K562 (cell line): ENCODE measurements at regions not wholly inside any gene's neighbourhood (a gene's known extent, or its start where the extent isn't known, plus 50 kb on each side); places are given as distances from the start of the nearest gene placed in this dataset.

Experiments used
- ATAC-seq: fragments of 200-7000 bp; cut with Tn5 transposase; 3 replicates; pipeline ENCODE4 v1.9.1; 2020; ENCODE audit warnings: moderate library complexity
- BruUV-seq: library from RNA; stranded (reverse); fragments of 400-500 nt; replicated peaks from 2 replicates; lab custom pipeline; 2021; lab: Mats Ljungman, UMichigan
- CTCF ChIA-PET: fragments of 300-600 bp; formaldehyde crosslinking; extraction: SDS; loops from one replicate; lab custom pipeline; 2021; ENCODE audit warnings: low intra/inter-chr PET ratio; lab: Yijun Ruan, JAX
- POLR2A ChIA-PET: fragments of 300-600, 350-650 bp; sonication (Branson Sonifier 250); formaldehyde crosslinking; extraction: SDS; loops from one replicate; lab custom pipeline; 2021; ENCODE audit warnings: antibody characterized with exemption, inconsistent platforms; lab: Yijun Ruan, JAX
- DNase-seq, 4 experiments: peaks; one replicate each; pipeline versions ENCODE4 v3.0.0 to v3.0.0-alpha.2; 2011 to 2018; ENCODE audit warnings: low spot score in 3 of 4, mixed read lengths in 3 of 4; ENCODE audit errors: extremely low read depth in 1 of 4
- FAIRE-seq: peaks from 2 replicates; lab custom pipeline; 2011; peaks lifted over from hg19 to GRCh38; lab: Jason Lieb, UNC
- H2AFZ ChIP-seq: 2 replicates; pipeline ENCODE4 v1.6.0; 2011; ENCODE audit warnings: low read depth, low read length, control low read depth, inconsistent platforms
- H3K27ac ChIP-seq: fragments of 200-600 bp; 3 replicates; pipeline ENCODE4 v1.8.0; 2011; ENCODE audit warnings: low read depth, mild to moderate bottlenecking, control low read depth, inconsistent platforms, low read length, moderate library complexity, mixed read lengths; ENCODE audit errors: extremely low read depth
- H3K27me3 ChIP-seq, 2 experiments: fragments of 300-600 bp in 1 of 2; 2 replicates in 1 of 2; 3 replicates in 1 of 2; pipeline versions ENCODE4 v1.6.0 to v1.8.0; 2011; ENCODE audit warnings: inconsistent platforms in 2 of 2, low read length in 2 of 2, mild to moderate bottlenecking in 1 of 2, mixed read lengths in 1 of 2, moderate library complexity in 1 of 2; ENCODE audit not compliant: control insufficient read depth in 2 of 2, insufficient read depth in 2 of 2
- H3K36me3 ChIP-seq: fragments of 300-600 bp; 3 replicates; pipeline ENCODE4 v1.8.0; 2011; ENCODE audit warnings: mild to moderate bottlenecking, low read length, inconsistent platforms; ENCODE audit not compliant: control insufficient read depth, insufficient read depth
- H3K4me1 ChIP-seq, 2 experiments: fragments of 200-600 bp in 1 of 2; replicated peaks in 1 of 2; 2 replicates in 1 of 2; 3 replicates in 1 of 2; pipeline versions ENCODE4 v1.5.1 to v1.8.0; 2011; ENCODE audit warnings: inconsistent platforms in 2 of 2, low read length in 2 of 2, mild to moderate bottlenecking in 1 of 2, mixed read lengths in 1 of 2, moderate library complexity in 1 of 2; ENCODE audit not compliant: control insufficient read depth in 2 of 2, insufficient read depth in 2 of 2
- H3K4me2 ChIP-seq: 2 replicates; pipeline ENCODE4 v1.6.1; 2011; ENCODE audit warnings: low read length, control low read depth, inconsistent platforms, mixed read lengths; ENCODE audit not compliant: insufficient read depth
- H3K4me3 ChIP-seq: fragments of 200-600 bp; sonication (generic), shearing (Covaris generic); 2 replicates; pipeline ENCODE4 v1.5.1; 2016; ENCODE audit warnings: control low read depth, inconsistent platforms
- H3K79me2 ChIP-seq: fragments of 200-600 bp; 3 replicates; pipeline ENCODE4 v1.8.0; 2011; ENCODE audit warnings: low read length, inconsistent platforms; ENCODE audit not compliant: control insufficient read depth, insufficient read depth
- H3K9ac ChIP-seq, 2 experiments: 2 replicates each; pipeline versions ENCODE4 v1.6.0 to v1.6.1; 2011; ENCODE audit warnings: low read depth in 2 of 2, low read length in 2 of 2, control low read depth in 1 of 2, inconsistent platforms in 1 of 2, mild to moderate bottlenecking in 1 of 2, mixed read lengths in 1 of 2; ENCODE audit not compliant: insufficient read depth in 1 of 2
- H3K9me1 ChIP-seq: one replicate; pipeline ENCODE4 v1.6.0; 2011; ENCODE audit warnings: inconsistent platforms, mild to moderate bottlenecking, low read length, moderate library complexity; ENCODE audit not compliant: control insufficient read depth, insufficient read depth
- H3K9me3 ChIP-seq: replicated peaks from 2 replicates; pipeline ENCODE4 v1.5.1; 2011; ENCODE audit warnings: low read depth, low read length, inconsistent platforms; ENCODE audit not compliant: control insufficient read depth, insufficient read depth
- H4K20me1 ChIP-seq: replicated peaks from 2 replicates; pipeline ENCODE4 v1.6.1; 2011; ENCODE audit warnings: low read length, inconsistent platforms, mixed read lengths; ENCODE audit not compliant: control insufficient read depth, insufficient read depth
- BRF1 ChIP-seq: IDR thresholded peaks from 3 replicates; pipeline ENCODE4 v1.6.1; 2011; ENCODE audit warnings: borderline replicate concordance, mild to moderate bottlenecking; ENCODE audit not compliant: insufficient read length; ENCODE audit errors: extremely low read depth
- MAFK ChIP-seq: IDR thresholded peaks from 2 replicates; pipeline ENCODE4 v1.6.1; 2011; ENCODE audit warnings: low read length, improper control_type of control experiment
- RAD21 ChIP-seq, 2 experiments: fragments of 250-450 bp in 1 of 2; fragments of 450-650 bp in 1 of 2; sonication (Bioruptor Pico) in 1 of 2; formaldehyde crosslinking in 1 of 2; IDR thresholded peaks in 1 of 2; conservative IDR thresholded peaks in 1 of 2; 2 replicates each; pipeline versions ENCODE4 v1.4.0 to v1.8.0; 2020 to 2022; ENCODE audit warnings: mild to moderate bottlenecking in 2 of 2, moderate library complexity in 1 of 2
- RAD51 ChIP-seq: fragments of 450-650 bp; IDR thresholded peaks from 2 replicates; pipeline ENCODE4 v1.7.1; 2016; ENCODE audit warnings: low read depth, mild to moderate bottlenecking, borderline replicate concordance
- WGBS: fragments of 100-300 bp; shearing (Covaris generic); methylation state at CpG from one replicate; pipeline ENCODE4 v1.1.6; 2016; ENCODE audit warnings: low coverage, mixed read lengths; ENCODE audit not compliant: insufficient coverage; ENCODE audit errors: missing lambda C conversion rate; 5-methylcytosine and 5-hydroxymethylcytosine counted together
- in situ Hi-C: fragments of 300-500 bp; cut with MboI; formaldehyde crosslinking; loops from 4 replicates; pipeline ENCODE4 v1.15.0; 2018; ENCODE audit warnings: inconsistent platforms, mixed read lengths
- intact Hi-C: fragments of 100-400 bp; cut with micrococcal nuclease; formaldehyde crosslinking; loops from 2 replicates; pipeline ENCODE4 v1.14.2; 2022

- in situ Hi-C loops (loop anchor here (5.0 kb wide), 1 partner anchor 338 kb away; no protein-coding TSS in a partner anchor), intact Hi-C loops (loop anchor here (5.0 kb wide), 2 partner anchors 208 to 733 kb away; no protein-coding TSS in a partner anchor)
- Histone ChIP-seq H2AFZ (no peak overlapping the region), H3K4me2 (no peak overlapping the region), H3K9me1 (no peaks in the 10 kb centered on the region), H3K9me3 (no peaks in the 10 kb centered on the region), H3K27ac (no peak overlapping the region), H3K4me3 (no peak overlapping the region), H3K36me3 (no peaks in the 10 kb centered on the region), H3K79me2 (no peaks in the 10 kb centered on the region), H3K4me1 (no peaks in the 10 kb centered on the region), H3K9ac (no peak overlapping the region), H4K20me1 (no peaks in the 10 kb centered on the region; the same call in 1 of the 2 replicates), H3K27me3 (peaks cover 0 to 7% of the 10 kb centered on the region in 2 experiments; a peak in 1 of 5 replicates)
- no TSS peak for BruUV-seq
- no peak for TF ChIP-seq RAD21 (CRISPR knock-in tag; conservative IDR thresholded peaks at IDR 0.05 in 1 of 2, IDR thresholded peaks at IDR 0.05 in 1 of 2)
- TF ChIP-seq RAD51, result no peak
- ChIA-PET CTCF (interaction anchor here (1.1 to 1.2 kb wide), 2 partner anchors 337 kb away, joined by 3 to 4 read pairs; no protein-coding TSS in a partner anchor), POLR2A (no interaction called here)
- FAIRE-seq, result no peak
- no peak for DNase-seq
- no peak for ATAC-seq
- 0% methylated on average over 2 of the region's 2 CpGs for whole genome bisulfite sequencing
Observed at GRCh38 chr1:224850446-224850845, 79.0 kb upstream of the DNAH14 start.

GRCh38 chr1:224851210-224851847 lies 78.1 kb upstream of the DNAH14 start:
- no peak overlapping the region for H3K4me3 ChIP-seq
- no peaks in the 10 kb centered on the region for H3K4me1 ChIP-seq
- BruUV-seq, result no TSS peak
- no peaks in the 10 kb centered on the region for H3K79me2 ChIP-seq
- H3K9ac ChIP-seq, result no peak overlapping the region
- DNase-seq (peak; percentile 46 to 60 (median 54)), ATAC-seq (peak; percentile 89), FAIRE-seq (peak; percentile 80)
- H2AFZ ChIP-seq, result 0 out of 2 replicates have a peak overlapping the region, but pooled peaks have one; percentile 14
- H3K4me2 ChIP-seq, result no peak overlapping the region
- H3K36me3 ChIP-seq, result no peaks in the 10 kb centered on the region
- peaks cover 0 to 7% of the 10 kb centered on the region in 2 experiments; a peak in 1 of 5 replicates for H3K27me3 ChIP-seq
- H4K20me1 ChIP-seq, result no peaks in the 10 kb centered on the region; the same call in 1 of the 2 replicates
- no peaks in the 10 kb centered on the region for H3K9me3 ChIP-seq
- CTCF ChIA-PET, result interaction anchor here (0.7 to 1.1 kb wide), 2 partner anchors 338 to 341 kb away, joined by 3 read pairs; no protein-coding TSS in a partner anchor
- H3K27ac ChIP-seq, result no peak overlapping the region
- H3K9me1 ChIP-seq, result no peaks in the 10 kb centered on the region
- in situ Hi-C loops (loop anchor here (5.0 kb wide), 1 partner anchor 339 kb away; no protein-coding TSS in a partner anchor), intact Hi-C loops (loop anchor here (5.0 kb wide), 2 partner anchors 209 to 734 kb away; no protein-coding TSS in a partner anchor)
- POLR2A ChIA-PET, result interaction anchor here (0.6 to 1.0 kb wide), 4 partner anchors 23 to 335 kb away, joined by 3 to 4 read pairs (median 3); no protein-coding TSS in a partner anchor
- WGBS, result under 1% methylated on average over 6 of the region's 6 CpGs
- TF ChIP-seq BRF1 (no peak), MAFK (0 out of 2 replicates have a peak, but pooled peaks have one; percentile 4)
